A549 (cell line): ENCODE measurements at regions not wholly inside any gene's neighbourhood (a gene's known extent, or its start where the extent isn't known, plus 50 kb on each side); places are given as distances from the start of the nearest gene placed in this dataset.

Experiments
- ATAC-seq, 2 experiments: fragments of 200-7000 bp in 1 of 2; fragments of >200 bp in 1 of 2; cut with Nextera tagmentation in 1 of 2; cut with Tn5 transposase in 1 of 2; 3 replicates each; pipeline versions ENCODE4 v1.8.0 to v1.9.1; 2018 to 2020; ENCODE audit warnings: mild to moderate bottlenecking in 1 of 2, moderate library complexity in 1 of 2
- CTCF ChIA-PET: fragments of 300-600 bp; sonication (Branson Sonifier 250); formaldehyde crosslinking; extraction: SDS; loops from one replicate; lab custom pipeline; 2021; ENCODE audit warnings: antibody characterized with exemption, inconsistent platforms; lab: Yijun Ruan, JAX
- POLR2A ChIA-PET: fragments of 350-600 bp; formaldehyde crosslinking; extraction: SDS; loops from one replicate; lab custom pipeline; 2021; ENCODE audit warnings: antibody characterized with exemption, inconsistent platforms; lab: Yijun Ruan, JAX
- DNase-seq, 2 experiments: peaks; one replicate each; pipeline versions ENCODE4 v3.0.0 to v3.0.0-alpha.2; 2011 to 2016; ENCODE audit warnings: low read depth in 1 of 2, low spot score in 1 of 2
- FAIRE-seq: peaks from 2 replicates; lab custom pipeline; 2011; peaks lifted over from hg19 to GRCh38; lab: Jason Lieb, UNC
- H3K27ac ChIP-seq, 2 experiments: fragments of >200 bp; sonication (Bioruptor Twin); formaldehyde crosslinking; 3 replicates each; pipeline ENCODE4 v1.5.1; 2016 to 2017
- H3K4me1 ChIP-seq: fragments of >200 bp; sonication (Bioruptor Twin); formaldehyde crosslinking; 3 replicates; pipeline ENCODE4 v1.6.1; 2016
- H3K4me2 ChIP-seq: fragments of >200 bp; sonication (Bioruptor Twin); formaldehyde crosslinking; 3 replicates; pipeline ENCODE4 v1.6.1; 2016
- H3K4me3 ChIP-seq: fragments of >200 bp; sonication (Bioruptor Twin); formaldehyde crosslinking; 3 replicates; pipeline ENCODE4 v1.5.1; 2016
- H3K9me3 ChIP-seq: fragments of >200 bp; sonication (Bioruptor Twin); formaldehyde crosslinking; 3 replicates; pipeline ENCODE4 v1.6.1; 2016
- BCL3 ChIP-seq: fragments of >200 bp; sonication (Bioruptor Twin); formaldehyde crosslinking; IDR thresholded peaks from 3 replicates; pipeline ENCODE4 v1.6.1; 2016
- CBX2 ChIP-seq: fragments of 200-600 bp; sonication (generic); IDR thresholded peaks from 2 replicates; pipeline ENCODE4 v1.6.1; 2016; ENCODE audit warnings: low read depth, mild to moderate bottlenecking, borderline replicate concordance
- CEBPB ChIP-seq, 2 experiments: fragments of >200 bp in 1 of 2; sonication (Bioruptor Twin) in 1 of 2; formaldehyde crosslinking in 1 of 2; IDR thresholded peaks; 2 replicates each; pipeline ENCODE4 v1.6.1; 2012 to 2016
- E2F6 ChIP-seq: IDR thresholded peaks from 2 replicates; pipeline ENCODE4 v1.6.1; 2012; ENCODE audit warnings: low read depth, borderline replicate concordance
- HDAC2 ChIP-seq: fragments of 200-600 bp; sonication (generic); IDR thresholded peaks from 2 replicates; pipeline ENCODE4 v1.6.1; 2016
- HMGXB4 ChIP-seq: fragments of 250-450 bp; sonication (Bioruptor Pico); IDR thresholded peaks from 2 replicates; pipeline ENCODE4 v1.5.0; 2021; ENCODE audit warnings: mild to moderate bottlenecking, moderate library complexity, borderline replicate concordance
- HOXA7 ChIP-seq: fragments of 250-450 bp; sonication (Bioruptor Pico); IDR thresholded peaks from 2 replicates; pipeline ENCODE4 v1.5.0; 2020; ENCODE audit warnings: mild to moderate bottlenecking, moderate library complexity
- HOXB13 ChIP-seq: fragments of 250-450 bp; sonication (Bioruptor Pico); IDR thresholded peaks from 2 replicates; pipeline ENCODE4 v1.5.0; 2020; ENCODE audit warnings: low read depth, mild to moderate bottlenecking, moderate library complexity
- JUNB ChIP-seq: fragments of >200 bp; sonication (Bioruptor Twin); formaldehyde crosslinking; IDR thresholded peaks from 2 replicates; pipeline ENCODE4 v1.6.1; 2016
- KDM5A ChIP-seq: fragments of 200-600 bp; sonication (generic); IDR thresholded peaks from 2 replicates; pipeline ENCODE4 v1.6.1; 2016; ENCODE audit warnings: antibody characterized with exemption, mild to moderate bottlenecking
- MAZ ChIP-seq: fragments of 150-350 bp; IDR thresholded peaks from 2 replicates; pipeline ENCODE4 v1.6.1; 2014; ENCODE audit warnings: antibody characterized with exemption, low read depth, low read length, borderline replicate concordance
- PHF8 ChIP-seq: fragments of 200-600 bp; sonication (generic); IDR thresholded peaks from 2 replicates; pipeline ENCODE4 v1.6.1; 2016; ENCODE audit warnings: low read depth, mild to moderate bottlenecking, antibody characterized with exemption, moderate library complexity, borderline replicate concordance
- SREBF2 ChIP-seq: fragments of 450-650 bp; IDR thresholded peaks from 2 replicates; pipeline ENCODE4 v1.6.1; 2014; ENCODE audit warnings: mild to moderate bottlenecking, moderate library complexity
- USF2 ChIP-seq: fragments of 450-650 bp; IDR thresholded peaks from 2 replicates; pipeline ENCODE4 v1.6.1; 2014; ENCODE audit warnings: antibody characterized with exemption
- ZC3H11A ChIP-seq: fragments of 450-650 bp; IDR thresholded peaks from 2 replicates; pipeline ENCODE4 v1.6.1; 2014; ENCODE audit warnings: antibody characterized with exemption, mild to moderate bottlenecking
- ZFP36 ChIP-seq: fragments of 450-650 bp; IDR thresholded peaks from 2 replicates; pipeline ENCODE4 v1.6.1; 2014; ENCODE audit warnings: borderline replicate concordance; ENCODE audit not compliant: partially characterized antibody
- ZSCAN20 ChIP-seq: fragments of 250-450 bp; sonication (Bioruptor Pico); IDR thresholded peaks from 2 replicates; pipeline ENCODE4 v1.8.0; 2022; ENCODE audit warnings: mild to moderate bottlenecking, moderate library complexity
- WGBS: methylation state at CpG from one replicate; pipeline ENCODE4 v1.1.6; 2017; ENCODE audit errors: missing lambda C conversion rate; 5-methylcytosine and 5-hydroxymethylcytosine counted together
- TF ChIP-seq, protein P1 (sequence below): fragments of 200-600 bp; sonication (generic); IDR thresholded peaks from 2 replicates; pipeline ENCODE4 v1.6.1; 2016; ENCODE audit warnings: antibody characterized with exemption, mild to moderate bottlenecking, moderate library complexity

DNA sequence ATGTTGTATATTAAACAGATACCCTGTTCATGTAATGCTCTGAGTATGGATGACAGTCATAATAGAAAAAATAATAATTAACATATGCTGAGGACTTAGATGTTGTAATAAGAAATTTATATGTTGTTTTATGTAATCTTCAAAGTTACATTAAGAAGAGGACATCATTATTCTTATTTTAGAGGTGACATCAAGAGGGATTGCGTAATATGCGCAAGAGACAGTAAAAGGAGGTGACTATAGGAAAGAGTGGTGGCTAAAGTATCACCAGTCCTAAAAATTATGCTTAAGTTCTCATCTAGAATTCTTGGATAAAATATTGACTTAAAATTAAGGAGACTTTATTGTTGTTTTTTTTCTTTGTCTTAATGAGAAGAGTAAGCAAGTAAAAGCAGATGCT is 323.9 kb downstream of the KCNC2 start:
- 94% methylated on average over 2 of the region's 2 CpGs for WGBS
- ATAC-seq: no peak
- DNase-seq: no peak
- TF ChIP-seq ZSCAN20 (no peak), CEBPB (IDR thresholded peaks at IDR 0.05) (peak; percentile 81 to 90)
- Histone ChIP-seq H3K4me2 (no peak overlapping the region), H3K9me3 (no peaks in the 10 kb centered on the region), H3K4me3 (no peak overlapping the region), H3K27ac (no peak overlapping the region), H3K4me1 (peaks cover 18% of the 10 kb centered on the region)
- CTCF ChIA-PET: no interaction called here
- POLR2A ChIA-PET: no interaction called here
- FAIRE-seq: no peak

- 75% methylated on average over 2 of the region's 2 CpGs for WGBS
- DNase-seq (no peak), FAIRE-seq (no peak), ATAC-seq (no peak)
- TF ChIP-seq CEBPB (IDR thresholded peaks at IDR 0.05) (no peak), ZSCAN20 (no peak), KDM5A (no peak), BCL3 (no peak), HOXB13 (no peak), HDAC2 (no peak), USF2 (no peak), ZC3H11A (no peak), E2F6 (no peak), PHF8 (no peak), HOXA7 (CRISPR knock-in tag) (no peak), CBX2 (no peak), SREBF2 (no peak), HMGXB4 (CRISPR knock-in tag) (no peak), MAZ (no peak), ZFP36 (no peak), JUNB (no peak)
- TF ChIP-seq, protein P1, sequence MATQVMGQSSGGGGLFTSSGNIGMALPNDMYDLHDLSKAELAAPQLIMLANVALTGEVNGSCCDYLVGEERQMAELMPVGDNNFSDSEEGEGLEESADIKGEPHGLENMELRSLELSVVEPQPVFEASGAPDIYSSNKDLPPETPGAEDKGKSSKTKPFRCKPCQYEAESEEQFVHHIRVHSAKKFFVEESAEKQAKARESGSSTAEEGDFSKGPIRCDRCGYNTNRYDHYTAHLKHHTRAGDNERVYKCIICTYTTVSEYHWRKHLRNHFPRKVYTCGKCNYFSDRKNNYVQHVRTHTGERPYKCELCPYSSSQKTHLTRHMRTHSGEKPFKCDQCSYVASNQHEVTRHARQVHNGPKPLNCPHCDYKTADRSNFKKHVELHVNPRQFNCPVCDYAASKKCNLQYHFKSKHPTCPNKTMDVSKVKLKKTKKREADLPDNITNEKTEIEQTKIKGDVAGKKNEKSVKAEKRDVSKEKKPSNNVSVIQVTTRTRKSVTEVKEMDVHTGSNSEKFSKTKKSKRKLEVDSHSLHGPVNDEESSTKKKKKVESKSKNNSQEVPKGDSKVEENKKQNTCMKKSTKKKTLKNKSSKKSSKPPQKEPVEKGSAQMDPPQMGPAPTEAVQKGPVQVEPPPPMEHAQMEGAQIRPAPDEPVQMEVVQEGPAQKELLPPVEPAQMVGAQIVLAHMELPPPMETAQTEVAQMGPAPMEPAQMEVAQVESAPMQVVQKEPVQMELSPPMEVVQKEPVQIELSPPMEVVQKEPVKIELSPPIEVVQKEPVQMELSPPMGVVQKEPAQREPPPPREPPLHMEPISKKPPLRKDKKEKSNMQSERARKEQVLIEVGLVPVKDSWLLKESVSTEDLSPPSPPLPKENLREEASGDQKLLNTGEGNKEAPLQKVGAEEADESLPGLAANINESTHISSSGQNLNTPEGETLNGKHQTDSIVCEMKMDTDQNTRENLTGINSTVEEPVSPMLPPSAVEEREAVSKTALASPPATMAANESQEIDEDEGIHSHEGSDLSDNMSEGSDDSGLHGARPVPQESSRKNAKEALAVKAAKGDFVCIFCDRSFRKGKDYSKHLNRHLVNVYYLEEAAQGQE: no peak
- ChIA-PET CTCF (no interaction called here), POLR2A (no interaction called here)
- H3K4me3 ChIP-seq: no peak overlapping the region
- H3K4me2 ChIP-seq: peak overlapping the region; percentile 89
- H3K27ac ChIP-seq: peak overlapping the region; percentile 74 to 92
- no peaks in the 10 kb centered on the region for H3K9me3 ChIP-seq
- peaks cover 28% of the 10 kb centered on the region for H3K4me1 ChIP-seq
Observed at GRCh38 chr12:74889073-74889472, 320.6 kb downstream of the KCNC2 start.
